ENCODE measurements at regions not wholly inside any gene's neighbourhood (a gene's known extent, or its start where the extent isn't known, plus 50 kb on each side); places are given as distances from the start of the nearest gene placed in this dataset.

DNA sequence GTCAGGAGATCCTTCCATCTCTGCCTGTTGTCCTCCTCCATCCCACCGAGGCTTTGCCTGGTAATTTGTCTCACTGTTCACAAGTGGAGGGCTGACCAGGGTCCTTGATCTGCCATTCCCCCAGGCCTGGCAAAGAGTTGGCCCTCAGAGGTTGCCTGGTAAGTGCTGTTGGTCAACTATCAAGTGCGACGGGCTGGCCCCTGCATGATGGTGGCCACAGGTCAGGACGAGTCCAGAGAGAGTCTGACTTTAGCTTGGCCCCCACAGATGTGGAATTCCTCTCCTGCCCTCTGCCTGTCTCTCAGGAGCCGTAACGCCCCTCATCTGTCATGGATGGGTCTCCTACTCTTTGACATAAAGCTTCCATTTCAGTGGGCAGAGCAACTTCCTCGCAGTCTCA lies 97.3 kb upstream of the SMIM21 start:
- TF ChIP-seq POLR2A (IDR thresholded peaks at IDR 0.05): no peak
- no peak for TF ChIP-seq CTCF (IDR thresholded peaks at IDR 0.05 in 4 of 5, conservative IDR thresholded peaks at IDR 0.05 in 1 of 5)
